ENCODE measurements at regions not wholly inside any gene's neighbourhood (a gene's known extent, or its start where the extent isn't known, plus 50 kb on each side); places are given as distances from the start of the nearest gene placed in this dataset.
A peak's percentile ranks its signal among the peaks of the same experiment; 100 is the strongest.

GRCh38 chr9:89254058-89254772, 56.8 kb upstream of the CKS2 start:
- FAIRE-seq = peak; percentile 96
- TF ChIP-seq POU2F2 (IDR thresholded peaks at IDR 0.05; ENCODE audit: low read depth, low read length) (no peak), SPI1 (IDR thresholded peaks at IDR 0.05; ENCODE audit: low read depth, low read length) (no peak), POLR2A (IDR thresholded peaks at IDR 0.05; ENCODE audit: low read depth, low read length) (no peak), TAF1 (IDR thresholded peaks at IDR 0.05; ENCODE audit: low read depth, low read length) (no peak), POLR2AphosphoS5 (IDR thresholded peaks at IDR 0.05; ENCODE audit: low read depth, low read length) (no peak), PAX5 (IDR thresholded peaks at IDR 0.05; ENCODE audit: insufficient read depth, low read length, severe bottlenecking) (no peak)
- DNase-seq (ENCODE audit: insufficient read length, low spot score) = no peak

- DNase-seq (ENCODE audit: insufficient read length, low spot score) (no peak), FAIRE-seq (no peak)
- no peak for TF ChIP-seq POLR2A (IDR thresholded peaks at IDR 0.05; ENCODE audit: low read depth, low read length)
- no peak for TF ChIP-seq SPI1 (IDR thresholded peaks at IDR 0.05; ENCODE audit: low read depth, low read length)
- no peak for TF ChIP-seq POLR2AphosphoS5 (IDR thresholded peaks at IDR 0.05; ENCODE audit: low read depth, low read length)
- TF ChIP-seq PAX5 (IDR thresholded peaks at IDR 0.05; ENCODE audit: insufficient read depth, low read length, severe bottlenecking) = no peak
- TF ChIP-seq POU2F2 (IDR thresholded peaks at IDR 0.05; ENCODE audit: low read depth, low read length) = no peak
- TF ChIP-seq TAF1 (IDR thresholded peaks at IDR 0.05; ENCODE audit: low read depth, low read length) = no peak
Observed at GRCh38 chr9:89254773-89255125, 56.2 kb upstream of the CKS2 start.

GRCh38 chr9:89256225-89256624, 54.8 kb upstream of the CKS2 start:
- TF ChIP-seq POLR2AphosphoS5 (IDR thresholded peaks at IDR 0.05; ENCODE audit: low read depth, low read length) (no peak), POU2F2 (IDR thresholded peaks at IDR 0.05; ENCODE audit: low read depth, low read length) (no peak), PAX5 (IDR thresholded peaks at IDR 0.05; ENCODE audit: insufficient read depth, low read length, severe bottlenecking) (no peak), POLR2A (IDR thresholded peaks at IDR 0.05; ENCODE audit: low read depth, low read length) (no peak), SPI1 (IDR thresholded peaks at IDR 0.05; ENCODE audit: low read depth, low read length) (no peak), TAF1 (IDR thresholded peaks at IDR 0.05; ENCODE audit: low read depth, low read length) (no peak)
- no peak for DNase-seq (ENCODE audit: insufficient read length, low spot score)
- FAIRE-seq = no peak

- FAIRE-seq = no peak
- TF ChIP-seq POLR2A (IDR thresholded peaks at IDR 0.05; ENCODE audit: low read depth, low read length) (no peak), POU2F2 (IDR thresholded peaks at IDR 0.05; ENCODE audit: low read depth, low read length) (no peak), SPI1 (IDR thresholded peaks at IDR 0.05; ENCODE audit: low read depth, low read length) (no peak), POLR2AphosphoS5 (IDR thresholded peaks at IDR 0.05; ENCODE audit: low read depth, low read length) (no peak), PAX5 (IDR thresholded peaks at IDR 0.05; ENCODE audit: insufficient read depth, low read length, severe bottlenecking) (no peak), TAF1 (IDR thresholded peaks at IDR 0.05; ENCODE audit: low read depth, low read length) (no peak)
Observed at GRCh38 chr9:89256642-89257041, 54.4 kb upstream of the CKS2 start.

GRCh38 chr9:89260525-89260924, 50.5 kb upstream of the CKS2 start:
- TF ChIP-seq PAX5 (IDR thresholded peaks at IDR 0.05; ENCODE audit: insufficient read depth, low read length, severe bottlenecking) (no peak), POU2F2 (IDR thresholded peaks at IDR 0.05; ENCODE audit: low read depth, low read length) (no peak), TAF1 (IDR thresholded peaks at IDR 0.05; ENCODE audit: low read depth, low read length) (no peak), SPI1 (IDR thresholded peaks at IDR 0.05; ENCODE audit: low read depth, low read length) (no peak), POLR2A (IDR thresholded peaks at IDR 0.05; ENCODE audit: low read depth, low read length) (no peak), POLR2AphosphoS5 (IDR thresholded peaks at IDR 0.05; ENCODE audit: low read depth, low read length) (no peak)

More at GRCh38 chr9:89256642-89257041, 54.4 kb upstream of the CKS2 start:
- no peak for DNase-seq (ENCODE audit: insufficient read length, low spot score)

More at GRCh38 chr9:89260525-89260924, 50.5 kb upstream of the CKS2 start:
- DNase-seq (ENCODE audit: insufficient read length, low spot score) = no peak
- FAIRE-seq = peak; percentile 85

Data from GM12891 (cell line).